Cardiac fibroblast (primary cell): ENCODE measurements at regions not wholly inside any gene's neighbourhood (a gene's known extent, or its start where the extent isn't known, plus 50 kb on each side); places are given as distances from the start of the nearest gene placed in this dataset.
A peak's percentile ranks its signal among the peaks of the same experiment; 100 is the strongest.

Experiments
- DNase-seq, 2 donors: peaks; one replicate each; pipeline versions ENCODE4 v3.0.0 to v3.0.0-alpha.2; 2010; ENCODE audit warnings: low read depth in 2 of 2
- H3K4me3 ChIP-seq, 2 donors: replicated peaks in 1 of 2; 1 replicate in 1 of 2; 2 replicates in 1 of 2; pipeline ENCODE4 v1.5.1; 2011; ENCODE audit warnings: low read depth in 2 of 2, low read length in 2 of 2, mild to moderate bottlenecking in 2 of 2, moderate library complexity in 1 of 2
- TF ChIP-seq, protein P1 (sequence below): IDR thresholded peaks from one replicate; pipeline ENCODE4 v1.5.1; 2011; ENCODE audit warnings: low read depth, mild to moderate bottlenecking, low read length, inconsistent platforms

DNA sequence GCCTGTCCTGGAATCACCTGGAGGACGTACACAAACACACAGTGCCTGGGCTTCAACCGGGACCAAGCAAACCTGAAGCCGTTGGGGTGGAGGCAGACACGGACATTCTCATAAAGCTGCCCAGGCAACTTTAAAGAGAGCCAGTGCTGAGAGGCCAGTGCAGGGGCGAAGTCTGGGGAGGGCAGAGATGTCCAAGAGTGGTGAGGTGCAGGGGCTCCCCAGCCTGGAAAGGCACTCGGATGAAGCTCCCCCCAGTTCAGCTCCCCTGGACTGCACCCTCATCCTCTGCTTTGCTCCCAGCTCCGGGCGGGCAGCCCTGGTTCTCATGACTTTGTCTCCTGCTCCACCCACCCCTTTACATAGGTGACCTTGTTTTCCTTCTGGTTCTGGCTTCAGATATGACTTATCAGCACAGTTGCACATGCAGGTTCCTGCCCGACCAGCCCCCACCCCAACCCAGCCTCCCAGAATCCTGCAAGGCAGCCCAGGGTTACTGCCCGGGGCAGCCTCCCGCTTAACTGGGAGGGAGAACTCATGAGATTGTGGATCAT is 60.8 kb upstream of the EEPD1 start:
- TF ChIP-seq, protein P1, sequence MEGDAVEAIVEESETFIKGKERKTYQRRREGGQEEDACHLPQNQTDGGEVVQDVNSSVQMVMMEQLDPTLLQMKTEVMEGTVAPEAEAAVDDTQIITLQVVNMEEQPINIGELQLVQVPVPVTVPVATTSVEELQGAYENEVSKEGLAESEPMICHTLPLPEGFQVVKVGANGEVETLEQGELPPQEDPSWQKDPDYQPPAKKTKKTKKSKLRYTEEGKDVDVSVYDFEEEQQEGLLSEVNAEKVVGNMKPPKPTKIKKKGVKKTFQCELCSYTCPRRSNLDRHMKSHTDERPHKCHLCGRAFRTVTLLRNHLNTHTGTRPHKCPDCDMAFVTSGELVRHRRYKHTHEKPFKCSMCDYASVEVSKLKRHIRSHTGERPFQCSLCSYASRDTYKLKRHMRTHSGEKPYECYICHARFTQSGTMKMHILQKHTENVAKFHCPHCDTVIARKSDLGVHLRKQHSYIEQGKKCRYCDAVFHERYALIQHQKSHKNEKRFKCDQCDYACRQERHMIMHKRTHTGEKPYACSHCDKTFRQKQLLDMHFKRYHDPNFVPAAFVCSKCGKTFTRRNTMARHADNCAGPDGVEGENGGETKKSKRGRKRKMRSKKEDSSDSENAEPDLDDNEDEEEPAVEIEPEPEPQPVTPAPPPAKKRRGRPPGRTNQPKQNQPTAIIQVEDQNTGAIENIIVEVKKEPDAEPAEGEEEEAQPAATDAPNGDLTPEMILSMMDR, result no peak
- no peak overlapping the region for H3K4me3 ChIP-seq
- DNase-seq, result no peak

DNA sequence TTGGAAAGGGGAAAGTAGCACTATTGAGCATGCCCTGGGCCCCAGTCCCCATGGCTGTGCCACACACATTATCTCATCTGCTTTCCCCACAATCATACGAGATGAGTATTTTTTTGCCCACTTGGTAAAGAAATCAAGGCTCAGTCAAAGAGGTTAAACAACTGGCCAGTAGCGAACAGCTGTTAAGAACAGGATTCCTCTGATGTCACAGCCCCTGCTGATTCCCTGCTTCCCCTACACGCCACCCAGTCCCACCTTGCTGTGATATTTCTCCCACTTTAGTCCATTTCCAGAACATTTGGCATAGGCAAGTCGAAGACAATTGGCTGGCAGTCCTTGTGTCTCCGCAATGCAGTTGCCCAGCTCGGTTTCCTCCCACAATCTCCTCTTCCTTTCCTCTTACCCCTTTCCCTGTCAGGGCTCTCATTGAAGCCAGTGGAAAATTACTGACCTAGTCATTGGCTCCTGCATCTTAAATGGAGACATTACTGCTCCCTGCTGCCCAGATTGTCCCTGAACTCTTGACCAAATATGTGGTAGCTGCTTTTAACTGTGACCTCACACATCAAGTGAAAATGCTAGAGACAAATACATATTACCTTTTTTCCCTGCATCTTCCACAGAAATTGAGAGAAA is 56.5 kb upstream of the EEPD1 start:
- H3K4me3 ChIP-seq, result no peak overlapping the region
- TF ChIP-seq, protein P1, result no peak
- DNase-seq, result peak in 1 of 2 donors; percentile 18

DNA sequence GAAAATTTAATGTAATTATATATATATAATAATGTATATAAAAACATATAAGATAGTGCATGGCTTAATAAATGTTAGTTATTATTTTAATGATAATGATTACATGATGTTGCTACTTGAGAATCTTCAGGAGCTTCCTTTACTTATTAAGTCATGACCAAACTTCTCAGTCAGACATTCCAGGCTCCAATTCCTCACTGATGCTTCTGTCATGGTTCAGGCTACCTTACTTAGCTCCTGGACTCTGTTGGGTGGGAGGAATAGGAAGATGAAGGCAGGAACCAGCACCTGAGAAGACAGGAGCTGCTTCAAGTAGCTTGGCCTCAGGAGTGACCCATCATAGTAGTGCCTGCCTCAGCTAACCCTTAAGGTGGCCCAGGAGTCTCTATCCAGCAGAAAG is 55.0 kb upstream of the EEPD1 start:
- TF ChIP-seq, protein P1, result no peak
- no peak overlapping the region for H3K4me3 ChIP-seq
- no peak for DNase-seq

DNA sequence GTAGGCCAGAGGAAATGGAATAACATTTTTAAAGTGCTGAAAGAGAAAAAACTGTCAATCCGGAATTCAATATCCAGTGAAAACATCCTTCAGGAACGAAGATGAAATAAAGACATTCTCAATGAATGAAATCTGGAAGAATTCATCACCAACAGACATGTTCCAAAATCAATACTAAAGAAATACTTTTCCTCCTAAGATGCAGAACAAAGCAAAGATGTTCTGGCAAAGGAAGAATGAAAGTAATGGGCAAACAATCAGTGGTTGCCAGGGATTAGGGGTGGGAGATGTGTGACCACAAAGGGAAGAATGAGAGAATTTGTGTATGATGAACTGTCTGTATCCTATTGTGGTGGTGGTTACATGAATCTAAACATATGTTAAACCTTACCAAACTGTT is 52.8 kb upstream of the EEPD1 start:
- TF ChIP-seq, protein P1, result no peak
- H3K4me3 ChIP-seq, result no peak overlapping the region
- DNase-seq, result no peak

- DNase-seq, result no peak
- TF ChIP-seq, protein P1, result no peak
- no peak overlapping the region for H3K4me3 ChIP-seq
Measured at GRCh38 chr7:36100634-36101033, 52.4 kb upstream of the EEPD1 start.
